ENCODE measurements at regions not wholly inside any gene's neighbourhood (a gene's known extent, or its start where the extent isn't known, plus 50 kb on each side); places are given as distances from the start of the nearest gene placed in this dataset.

GRCh38 chr14:98958632-98959031, 313.4 kb downstream of the BCL11B start:
- TF ChIP-seq CTCF (IDR thresholded peaks at IDR 0.05) (no peak), POLR2A (IDR thresholded peaks at IDR 0.05) (no peak), POLR2AphosphoS5 (IDR thresholded peaks at IDR 0.05) (no peak)

Data from prostate gland (tissue), 2 donors.